GM19023 (cell line): ENCODE measurements at regions not wholly inside any gene's neighbourhood (a gene's known extent, or its start where the extent isn't known, plus 50 kb on each side); places are given as distances from the start of the nearest gene placed in this dataset.
"Not testable (repeated sequence)": the region's sequence is repeated elsewhere in the genome, so short reads cannot be mapped to it uniquely, and the experiment has no call there.

Experiments used
- ATAC-seq: cut with Tn5 transposase; IDR thresholded peaks from one replicate; pipeline ENCODE4 v1.9.1; 2021; ENCODE audit warnings: mild to moderate bottlenecking, moderate library complexity; ENCODE audit not compliant: unreplicated experiment

DNA sequence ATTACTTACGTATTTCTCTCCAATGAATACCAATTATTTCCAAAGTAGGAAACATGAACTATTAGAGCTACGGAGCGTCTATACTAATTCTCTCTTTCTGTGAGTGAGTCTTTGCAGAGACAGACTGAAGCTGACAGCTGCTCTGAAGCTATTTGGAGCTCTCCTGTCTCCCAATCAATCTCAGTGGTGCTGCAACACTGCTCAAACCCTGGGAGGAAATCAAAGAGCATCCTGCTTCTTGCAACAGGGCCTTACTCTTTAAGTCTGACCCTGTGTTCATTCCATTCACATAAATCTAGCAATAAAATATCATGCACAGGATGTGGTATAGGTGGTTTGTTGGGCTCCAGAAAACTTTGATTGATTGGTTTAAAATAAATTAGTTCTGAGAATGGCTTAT is 685.7 kb upstream of the IGFBP3 start:
- ATAC-seq: no peak

DNA sequence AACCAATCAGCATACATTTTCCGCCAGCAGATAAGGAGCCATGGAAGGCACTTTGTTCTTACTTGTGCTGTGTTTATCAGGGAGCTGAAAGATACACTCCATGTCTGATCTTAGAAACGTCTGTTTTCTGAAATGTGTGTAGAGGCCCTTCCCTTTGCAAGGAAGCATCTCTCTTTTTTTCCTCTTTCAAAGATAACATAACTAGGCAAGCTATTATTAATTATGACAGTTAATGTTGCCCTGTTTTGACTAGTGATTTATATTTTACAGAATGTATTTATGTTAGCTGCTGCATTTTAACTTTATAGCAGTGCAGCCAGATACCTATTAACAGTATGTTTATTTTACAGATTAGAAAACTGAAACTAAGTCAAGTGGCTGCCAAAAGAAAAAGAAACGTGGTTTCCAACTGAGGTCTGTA is 683.2 kb upstream of the IGFBP3 start:
- ATAC-seq: no peak

DNA sequence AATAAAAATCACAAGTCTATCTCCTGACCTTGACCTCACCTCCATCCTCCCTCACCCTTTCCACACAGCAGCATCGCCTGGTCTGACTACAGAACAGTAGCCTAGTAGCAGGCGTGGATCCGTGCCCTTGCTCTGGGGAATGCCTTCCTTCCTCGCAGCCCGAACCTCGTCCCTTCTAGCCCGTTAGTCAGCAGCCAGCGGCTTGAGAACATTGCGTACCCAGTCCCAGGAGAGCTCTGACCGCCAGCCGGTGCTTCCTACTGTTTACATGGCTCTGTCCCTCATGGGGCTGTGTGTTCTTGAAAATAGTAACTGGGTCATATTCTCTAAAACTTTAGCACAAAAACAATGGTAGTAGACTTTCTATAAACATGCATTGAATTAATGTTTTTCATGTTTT is 682.7 kb upstream of the IGFBP3 start:
- ATAC-seq: no peak

DNA sequence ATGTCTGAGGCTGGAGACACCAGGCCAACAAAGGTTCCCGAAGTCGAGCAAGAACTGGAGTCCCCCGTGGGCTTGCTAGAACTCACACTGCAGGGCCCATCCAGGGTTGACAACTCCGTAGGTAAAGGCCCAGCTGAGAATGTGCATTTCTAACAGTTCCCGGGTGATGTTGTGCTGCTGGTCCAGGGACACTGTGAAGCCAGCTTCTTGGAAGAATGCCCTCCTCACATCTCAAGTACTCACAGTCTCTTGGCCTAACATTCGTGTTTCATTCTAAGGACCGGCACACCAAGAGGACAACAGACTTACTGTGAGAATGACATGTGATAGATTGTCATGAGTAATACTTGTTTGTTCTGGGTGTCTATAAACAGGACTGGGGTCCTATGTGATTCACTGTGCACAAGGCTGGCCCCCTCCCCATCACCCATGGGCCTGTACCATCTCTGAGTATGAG is 682.3 kb upstream of the IGFBP3 start:
- no peak for ATAC-seq

DNA sequence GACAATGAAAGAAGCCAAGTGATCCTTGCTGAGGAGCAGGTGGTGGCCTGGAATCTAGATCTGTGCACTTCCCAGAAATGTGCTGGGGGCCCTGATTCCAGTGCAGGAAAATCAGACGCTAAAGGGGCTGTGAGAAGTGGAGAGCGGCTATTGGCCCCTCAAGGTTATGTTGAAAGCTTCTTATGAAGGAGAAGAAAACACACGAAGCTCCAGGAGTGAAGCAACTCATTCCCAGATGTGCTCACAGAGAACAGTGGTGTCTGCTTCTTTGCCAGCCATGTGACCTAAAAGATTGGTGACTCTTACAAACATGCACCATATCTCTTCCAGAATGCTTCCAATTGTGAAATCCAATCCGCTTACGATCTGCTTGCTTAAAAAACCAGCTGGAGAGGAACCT is 679.3 kb upstream of the IGFBP3 start:
- ATAC-seq: no peak

DNA sequence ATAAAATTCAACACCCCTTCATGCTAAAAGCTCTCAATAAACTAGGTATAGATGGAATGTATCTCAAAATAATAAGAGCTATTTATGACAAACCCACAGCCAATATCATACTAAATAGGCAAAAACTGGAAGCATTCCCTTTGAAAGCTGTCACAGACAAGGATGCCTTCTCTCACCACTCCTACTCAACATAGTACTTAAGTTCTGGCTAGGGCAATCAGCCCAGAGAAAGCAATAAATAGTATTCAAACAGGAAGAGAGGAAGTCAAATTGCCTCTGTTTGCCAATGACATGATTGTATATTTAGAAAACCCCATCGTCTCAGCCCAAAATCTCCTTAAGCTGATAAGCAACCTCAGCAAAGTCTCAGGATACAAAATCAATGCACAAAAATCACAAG is 673.8 kb upstream of the IGFBP3 start:
- ATAC-seq: not testable (repeated sequence)

DNA sequence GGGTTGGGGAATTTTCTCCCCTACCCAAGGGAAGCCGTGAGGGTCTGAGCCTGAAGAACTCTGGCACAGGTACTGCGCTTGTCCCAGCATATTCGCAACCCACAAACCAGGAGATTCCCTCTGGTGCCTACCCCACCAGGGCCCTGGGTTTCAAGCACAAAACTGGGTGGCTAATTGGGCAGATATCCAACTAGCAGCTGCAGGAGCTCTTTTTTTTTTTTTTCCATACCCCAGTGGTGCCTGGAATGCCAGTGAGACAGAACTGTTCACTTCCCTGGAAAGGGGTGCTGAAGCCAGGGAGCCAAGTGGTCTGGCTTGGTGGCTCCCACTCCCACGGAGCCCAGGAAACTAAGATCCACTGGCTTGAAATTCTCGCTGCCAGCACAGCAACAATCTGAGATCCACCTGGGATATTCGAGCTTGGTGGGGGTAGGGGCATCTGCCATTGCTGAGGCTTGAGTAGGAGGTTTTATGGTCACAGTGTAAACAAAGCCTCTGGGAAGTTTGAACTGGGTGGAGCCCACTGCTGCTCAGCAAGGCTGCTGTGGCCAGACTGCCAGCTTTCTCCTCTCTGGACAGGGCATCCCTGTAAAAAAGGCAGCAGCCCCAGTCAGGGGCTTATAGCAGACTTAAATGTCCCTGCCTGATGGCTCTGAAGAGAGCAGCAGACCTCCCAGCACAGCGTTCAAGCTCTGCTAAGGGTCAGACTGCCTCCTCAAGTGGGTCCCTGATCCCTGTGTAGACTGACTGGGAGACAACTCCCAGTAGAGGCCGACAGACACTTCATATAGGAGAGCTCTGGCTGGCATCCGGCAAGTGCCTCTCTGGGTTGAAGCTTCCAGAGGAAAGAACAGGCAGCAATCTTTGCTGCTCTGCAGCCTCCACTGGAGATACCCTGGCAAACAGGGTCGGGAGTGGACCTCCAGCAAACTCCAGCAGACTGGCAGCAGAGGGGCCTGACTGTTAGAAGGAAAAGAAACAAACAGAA is 670.1 kb upstream of the IGFBP3 start:
- ATAC-seq: not testable (repeated sequence)

DNA sequence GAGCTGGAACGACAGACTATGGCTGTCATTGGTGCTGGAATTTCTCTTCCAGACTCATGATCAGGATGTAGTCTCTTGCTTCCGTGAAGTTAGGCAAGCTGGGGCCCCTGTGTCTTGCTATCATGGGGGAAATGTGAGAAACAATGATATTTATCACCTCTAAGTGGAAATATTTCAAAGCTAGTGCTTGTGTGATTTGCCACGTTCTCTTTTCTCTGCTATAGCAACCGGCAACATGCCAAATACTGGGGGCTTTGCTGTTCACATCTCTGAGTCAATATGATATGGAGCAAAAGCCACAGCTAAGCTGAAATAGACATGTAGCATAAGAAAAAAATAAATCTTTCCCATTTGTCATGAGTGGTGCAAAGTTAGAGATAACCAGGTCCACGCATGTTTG is 668.2 kb upstream of the IGFBP3 start:
- no peak for ATAC-seq

DNA sequence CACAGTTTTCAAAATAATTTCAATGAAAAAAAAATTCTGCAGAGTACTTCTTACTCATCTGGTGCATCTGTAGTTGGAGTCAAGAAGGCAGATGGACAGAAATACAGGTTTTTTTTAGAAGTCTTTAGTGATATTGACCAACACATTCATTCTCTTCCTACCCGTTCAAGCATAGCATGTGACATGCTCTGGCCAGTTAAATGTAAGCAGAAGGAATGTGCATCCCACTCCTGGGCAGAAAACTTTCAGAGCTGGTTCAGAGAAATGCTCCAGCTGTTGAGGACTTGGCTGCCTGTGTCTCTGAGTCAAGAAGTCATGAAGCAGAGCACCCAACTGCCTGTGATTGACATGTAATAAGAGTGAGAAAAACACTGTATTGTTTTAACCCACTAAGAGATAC is 665.3 kb upstream of the IGFBP3 start:
- ATAC-seq: no peak

DNA sequence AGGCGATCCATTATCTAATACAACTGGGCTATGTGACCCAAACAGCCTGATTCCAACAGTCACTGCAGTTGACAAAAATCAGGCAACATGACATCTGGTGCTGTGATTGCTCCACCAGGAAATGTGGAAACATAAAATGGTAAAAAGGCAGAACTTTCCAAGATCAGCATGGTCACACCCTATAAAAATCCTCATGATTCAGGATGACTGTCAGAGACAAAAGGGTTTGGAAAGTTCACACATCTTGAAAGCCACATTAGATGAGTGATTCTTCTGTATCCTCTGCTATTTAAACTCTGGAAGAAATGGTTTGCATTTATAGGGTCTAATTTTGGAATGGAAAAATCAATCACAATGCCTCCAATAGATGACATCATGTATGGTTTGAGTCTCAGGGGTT is 662.6 kb upstream of the IGFBP3 start:
- ATAC-seq: no peak

DNA sequence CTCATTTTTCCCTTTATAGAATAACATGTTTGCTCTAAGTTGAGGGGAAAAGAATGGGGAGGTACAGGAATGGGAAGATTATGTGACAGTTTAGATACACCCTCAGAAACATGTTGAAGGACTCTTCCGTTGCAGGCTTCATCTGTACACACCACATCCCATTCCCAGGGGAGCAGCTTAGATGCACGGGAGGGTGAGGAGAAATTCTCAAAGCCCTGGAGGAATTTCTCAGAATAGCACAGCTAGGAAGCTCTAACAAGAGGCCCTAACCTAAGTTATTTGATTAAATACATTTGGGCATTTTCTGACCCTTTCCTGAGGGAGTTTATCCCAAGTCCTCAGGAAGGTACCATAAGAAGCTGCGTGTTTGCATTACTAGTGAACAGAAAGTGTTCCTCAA is 660.2 kb upstream of the IGFBP3 start:
- ATAC-seq: no peak

DNA sequence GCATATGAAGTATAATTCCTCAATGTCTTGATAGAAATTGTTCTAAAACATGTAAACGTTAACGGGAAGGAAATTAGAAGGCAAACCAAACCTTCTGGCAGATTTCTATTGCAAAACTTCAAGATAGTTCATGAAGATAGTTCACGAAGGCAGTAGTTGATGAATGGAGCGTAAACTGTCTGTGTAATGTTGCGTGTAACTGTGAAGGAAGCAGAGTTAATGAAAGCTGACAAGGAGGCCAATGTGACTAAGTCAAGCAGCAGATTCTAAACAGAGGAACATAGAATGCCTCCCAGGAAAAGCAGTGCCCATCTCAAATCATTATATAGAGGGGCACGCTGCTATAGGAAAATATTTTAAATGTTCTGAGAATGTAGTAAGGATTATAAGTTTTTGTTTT is 659.7 kb upstream of the IGFBP3 start:
- ATAC-seq: no peak

DNA sequence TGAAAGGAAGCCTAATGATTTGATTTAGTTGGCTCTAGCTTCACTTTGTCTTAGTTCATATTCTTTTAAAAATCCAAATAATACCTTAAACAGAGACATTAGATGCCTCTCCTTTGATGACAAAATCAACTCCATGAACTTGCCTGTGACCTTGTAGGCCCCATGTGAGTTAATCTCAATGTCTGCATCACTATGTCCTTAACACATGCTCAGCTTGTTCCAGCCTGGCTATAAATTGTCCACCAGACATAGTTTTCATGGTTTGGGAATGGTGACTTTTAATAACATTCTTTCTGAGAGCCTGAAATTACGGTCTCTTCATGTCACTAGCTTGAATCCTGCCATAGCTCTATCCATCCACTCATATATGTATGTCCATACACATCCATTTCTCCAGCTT is 656.3 kb upstream of the IGFBP3 start:
- ATAC-seq: no peak

DNA sequence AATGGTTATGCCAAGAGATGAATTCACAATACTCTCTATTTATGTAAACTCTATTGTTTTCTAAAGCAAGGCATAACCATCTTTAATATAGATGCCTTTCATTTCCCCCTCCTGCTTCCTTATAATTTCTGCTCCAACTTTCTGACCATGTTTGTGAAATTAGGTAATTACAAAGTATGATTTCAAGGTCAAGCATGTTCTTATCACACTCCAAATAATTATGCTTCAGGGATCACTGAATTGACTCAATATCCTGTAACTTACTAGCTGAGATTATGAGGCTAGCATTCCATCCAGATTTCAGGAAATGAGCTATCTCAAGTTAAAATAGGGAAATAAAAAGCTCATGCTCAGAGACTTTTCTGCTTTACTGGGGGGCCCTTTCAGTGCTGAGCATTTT is 655.9 kb upstream of the IGFBP3 start:
- no peak for ATAC-seq

DNA sequence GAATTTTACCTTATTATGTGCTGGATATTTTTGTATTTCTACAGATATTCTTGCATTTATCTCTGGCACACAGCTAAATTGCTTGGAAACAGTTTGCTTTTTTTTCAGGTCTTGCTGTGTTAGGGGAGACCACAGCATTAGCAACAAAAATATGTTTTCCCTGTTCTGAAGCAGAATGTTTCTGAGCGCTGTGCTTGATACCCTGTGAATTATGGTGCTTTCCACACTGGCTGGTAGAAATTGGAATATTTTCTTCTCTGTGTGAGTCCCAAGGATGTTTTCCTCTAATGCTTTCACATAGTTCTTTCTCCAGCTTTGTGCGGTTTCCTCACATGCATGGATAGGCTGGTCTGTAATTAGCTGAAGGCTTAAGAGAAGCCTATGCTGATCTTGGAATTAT is 651.6 kb upstream of the IGFBP3 start:
- no peak for ATAC-seq

DNA sequence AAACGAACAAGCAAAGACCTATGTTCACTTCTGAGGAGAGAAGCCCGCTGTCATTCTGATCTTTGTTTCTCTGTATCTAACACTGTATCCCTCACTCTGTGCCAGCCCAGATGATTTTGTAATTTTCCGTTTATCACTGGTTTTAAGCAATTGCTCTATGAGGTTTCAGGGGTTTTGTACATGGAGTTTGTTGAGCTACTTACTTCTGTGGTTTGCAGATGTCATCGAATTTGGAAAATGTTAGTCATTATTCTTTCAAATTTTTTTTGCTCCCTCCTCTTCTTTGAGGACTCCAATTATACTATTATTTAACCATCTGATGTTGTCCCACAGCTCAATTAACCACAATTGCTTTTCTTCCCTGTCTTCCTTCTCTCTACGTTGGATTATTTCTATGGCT is 650.9 kb upstream of the IGFBP3 start:
- ATAC-seq: no peak

DNA sequence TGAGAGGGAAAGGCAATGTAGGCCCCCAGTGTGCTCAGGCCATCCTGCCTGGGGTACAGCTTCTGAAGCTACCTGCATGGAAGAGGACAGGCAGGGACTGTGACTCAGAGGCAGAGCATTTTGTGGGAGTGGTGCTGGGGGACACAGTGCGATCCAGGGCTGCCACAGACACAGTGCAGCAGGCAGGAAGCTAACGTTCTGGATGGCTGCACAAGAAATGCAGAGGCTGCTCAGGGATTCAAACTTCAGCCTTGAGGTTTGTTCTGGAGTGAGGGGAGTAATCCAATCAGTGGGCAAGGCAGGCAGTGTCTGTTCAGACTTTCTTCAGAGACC is 648.0 kb upstream of the IGFBP3 start:
- ATAC-seq: no peak

DNA sequence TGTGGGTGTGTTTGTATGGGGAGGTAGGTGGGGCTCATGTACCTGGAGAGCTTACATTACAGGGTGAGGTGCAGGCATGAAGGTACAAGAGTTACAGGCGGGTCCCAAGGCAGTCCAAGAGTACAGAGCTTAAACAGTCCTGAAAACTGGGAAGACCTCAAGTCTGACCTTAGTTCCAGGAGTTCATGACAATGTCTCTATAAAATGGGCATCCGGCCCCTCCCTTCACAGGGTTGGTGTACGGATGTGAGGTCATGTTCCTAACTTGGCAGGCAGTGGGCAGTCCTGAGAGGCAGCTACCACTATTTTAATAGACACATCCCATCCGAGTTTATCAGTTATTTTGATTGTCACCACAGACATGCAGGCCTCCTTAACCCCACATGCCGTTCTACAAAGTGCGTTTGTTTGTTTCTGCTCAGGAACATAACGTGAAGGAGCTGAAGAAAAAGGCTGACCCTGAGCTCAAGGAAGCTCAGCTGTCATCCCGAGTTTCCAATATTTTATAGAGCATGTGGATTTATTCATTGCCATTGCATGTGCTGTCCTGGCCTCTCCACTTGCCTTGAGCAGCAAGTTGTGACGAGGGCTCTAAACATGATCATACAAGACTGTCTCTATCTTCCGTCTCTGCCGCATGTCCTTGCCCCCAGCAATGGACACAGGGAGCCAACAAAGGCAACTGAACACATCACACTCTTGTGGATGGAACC is 647.5 kb upstream of the IGFBP3 start:
- ATAC-seq: no peak

DNA sequence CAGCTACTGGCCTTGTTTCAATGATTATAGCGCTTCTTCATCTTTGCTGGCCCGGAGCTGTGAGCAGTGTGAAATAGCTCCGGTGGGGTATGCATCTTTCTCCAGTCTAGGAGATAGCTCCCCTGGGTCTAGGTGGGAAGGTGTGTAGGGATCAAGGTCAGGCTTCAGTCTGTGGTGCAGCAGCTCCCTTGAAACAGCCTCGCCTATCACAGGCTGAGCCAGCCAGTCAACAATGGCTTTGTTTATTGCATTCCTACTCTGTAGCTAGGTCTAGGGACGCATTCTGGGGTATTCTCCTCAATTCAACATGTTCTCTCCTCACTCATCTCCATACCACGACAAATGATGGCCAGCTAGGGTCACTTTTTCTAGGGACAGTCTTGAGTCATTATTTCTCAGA is 646.8 kb upstream of the IGFBP3 start:
- no peak for ATAC-seq

DNA sequence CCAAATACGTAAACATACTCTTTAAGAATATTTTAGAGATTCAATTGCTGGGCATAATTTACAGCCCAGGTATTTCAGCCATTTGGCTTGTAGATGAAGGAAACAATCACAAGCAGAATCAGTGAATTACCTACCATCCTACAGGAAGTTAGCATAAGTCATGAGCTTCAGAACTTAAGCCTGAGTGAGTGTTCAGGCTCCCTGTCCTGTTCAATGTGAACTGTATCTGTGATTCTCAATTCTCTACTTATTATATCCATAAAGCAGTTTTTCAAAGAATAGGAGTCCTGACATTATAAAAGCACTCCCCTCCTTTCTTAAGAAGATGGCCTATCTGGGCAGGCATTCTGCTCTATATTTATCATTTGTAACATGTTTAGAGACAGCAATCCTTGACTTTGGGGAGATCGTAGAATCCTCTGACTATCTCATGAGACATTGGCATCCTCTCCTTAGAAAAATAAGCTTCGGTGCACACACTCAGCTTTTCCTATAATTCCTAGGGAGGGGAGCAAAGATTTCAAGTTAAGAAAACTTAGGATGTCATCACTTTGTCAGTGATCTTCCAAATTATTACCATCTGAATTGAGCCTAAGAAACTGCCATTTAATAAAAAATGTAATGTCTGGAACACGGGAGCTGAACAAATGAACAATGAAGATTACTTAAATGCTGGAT is 645.2 kb upstream of the IGFBP3 start:
- ATAC-seq: no peak

DNA sequence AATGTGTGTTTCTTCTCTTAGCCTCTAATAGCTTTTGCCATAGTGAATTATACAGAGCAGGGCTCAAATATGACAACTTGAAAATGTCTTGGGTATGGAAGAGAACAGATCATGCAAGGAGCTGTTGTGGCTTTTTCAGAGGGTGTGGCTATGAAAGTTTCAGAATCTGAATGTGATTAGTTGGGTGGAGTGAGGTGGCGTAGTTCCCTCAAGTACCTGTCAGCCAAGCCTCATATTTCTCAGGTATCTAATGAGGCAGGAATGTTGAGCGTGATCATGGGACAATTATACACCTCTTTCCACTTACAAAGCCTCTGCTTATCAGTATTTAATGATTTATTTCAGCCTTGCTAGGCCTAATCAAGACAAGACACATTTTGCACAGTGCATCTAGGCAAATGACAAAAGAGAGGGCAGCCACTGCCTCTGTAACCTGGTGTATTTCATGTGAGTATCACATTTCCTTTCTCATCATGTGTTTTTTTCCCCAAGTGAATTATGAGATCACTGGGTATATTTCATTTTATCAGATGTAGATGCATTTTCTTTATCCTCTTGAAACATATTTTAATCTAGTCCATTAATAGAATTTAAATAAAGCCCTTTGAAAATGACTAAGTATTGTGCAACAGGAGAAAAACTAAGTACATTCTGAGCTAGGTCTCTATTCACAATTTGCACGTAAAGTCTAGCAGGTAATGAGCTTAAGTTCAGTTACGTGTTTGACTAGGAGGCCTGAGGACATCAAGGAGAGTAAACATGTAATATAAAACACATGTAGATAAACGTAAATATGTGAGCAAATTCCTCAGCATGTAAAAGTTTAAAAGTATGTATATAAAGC is 644.4 kb upstream of the IGFBP3 start:
- ATAC-seq: no peak
